Right lobe of liver (tissue), 6 donors: ENCODE measurements at regions not wholly inside any gene's neighbourhood (a gene's known extent, or its start where the extent isn't known, plus 50 kb on each side); places are given as distances from the start of the nearest gene placed in this dataset.

Source experiments
- ATAC-seq, 4 donors: fragments of 200-7000 bp; cut with Tn5 transposase; one replicate each; pipeline ENCODE4 v1.9.1; 2020; ENCODE audit warnings: mild to moderate bottlenecking in 4 of 4, moderate library complexity in 4 of 4
- DNase-seq, 3 donors: peaks; one replicate each; pipeline ENCODE4 v3.0.0-alpha.2; 2020
- H3K27ac ChIP-seq, 3 donors: fragments of 200-600 bp; one replicate each; pipeline ENCODE4 v1.8.0; 2022
- H3K27me3 ChIP-seq, 2 donors: fragments of 200-600 bp; one replicate each; pipeline ENCODE4 v1.8.0; 2022
- H3K36me3 ChIP-seq, 4 donors: fragments of 200-600 bp; sonication (generic) in 1 of 4; one replicate each; pipeline versions ENCODE4 v1.5.1 to v1.8.0; 2017 to 2022; ENCODE audit warnings: control low read depth in 1 of 4
- H3K4me1 ChIP-seq, 4 donors: fragments of 200-600 bp; sonication (generic) in 1 of 4; one replicate each; pipeline versions ENCODE4 v1.5.1 to v1.8.0; 2017 to 2022; ENCODE audit warnings: control low read depth in 1 of 4
- H3K4me3 ChIP-seq, 3 donors: fragments of 200-600 bp; one replicate each; pipeline ENCODE4 v1.8.0; 2022
- H3K9me3 ChIP-seq, 4 donors: fragments of 200-600 bp; sonication (generic) in 1 of 4; one replicate each; pipeline versions ENCODE4 v1.5.1 to v1.8.0; 2017 to 2022; ENCODE audit warnings: control low read depth in 1 of 4
- CTCF ChIP-seq, 4 donors: fragments of 200-600 bp in 3 of 4; fragments of 450-650 bp in 1 of 4; IDR thresholded peaks; one replicate each; pipeline versions ENCODE4 v1.5.1 to v1.8.0; 2016 to 2022; ENCODE audit warnings: antibody characterized with exemption in 4 of 4, mild to moderate bottlenecking in 2 of 4
- POLR2A ChIP-seq: fragments of 450-650 bp; IDR thresholded peaks from one replicate; pipeline ENCODE4 v1.6.1; 2017; ENCODE audit warnings: antibody characterized with exemption, mild to moderate bottlenecking
- WGBS: methylation state at CpG from one replicate; pipeline ENCODE4 v1.1.6; 2018; ENCODE audit warnings: low coverage, low lambda C conversion rate; ENCODE audit not compliant: insufficient coverage; ENCODE audit errors: missing lambda C conversion rate; 5-methylcytosine and 5-hydroxymethylcytosine counted together
- intact Hi-C, 2 donors: fragments of 100-400 bp; cut with DNase I; formaldehyde crosslinking; loops; one replicate each; pipeline versions ENCODE4 v1.11.2 to v1.14.1; 2022
- donor health status: DM: no; HTN: yes; CAD: no.
- donor health status: DM: no; HTN: no; CAD: no.
- donor health status: DM: no; HTN: no; CAD: no.
- donor health status: DM: no; HTN: yes; CAD: no.
- donor health status: DM: no; HTN: yes; CAD: no.

DNA sequence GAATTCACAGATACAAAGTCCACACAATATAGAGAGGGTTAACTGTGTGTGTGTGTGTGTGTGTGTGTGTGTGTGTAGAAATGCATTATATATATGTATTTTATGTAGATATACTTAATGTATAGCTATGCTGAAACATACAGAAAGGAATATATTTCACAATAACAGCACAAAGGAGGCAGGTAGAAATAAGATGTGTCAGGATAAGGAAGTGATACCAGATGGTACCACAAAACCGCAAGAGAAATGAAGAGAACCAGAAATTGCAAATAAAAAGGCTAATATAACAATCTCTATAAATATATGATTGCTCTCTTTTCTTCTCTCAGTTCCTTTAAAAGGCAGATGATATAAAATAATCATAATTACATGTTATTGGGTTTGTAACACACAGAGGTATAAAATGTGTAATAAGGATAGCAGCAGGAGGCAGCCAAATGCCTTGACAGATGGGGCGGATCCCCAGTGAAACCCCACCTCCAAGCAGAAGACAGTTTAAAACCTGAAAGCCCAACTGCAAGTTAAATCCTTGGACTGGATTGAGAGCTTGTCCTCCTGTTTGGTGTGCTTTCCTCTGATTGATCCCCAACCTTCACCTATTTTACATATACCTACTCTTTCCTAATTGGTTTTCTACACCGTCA lies 365.4 kb upstream of the C16orf82 start:
- Histone ChIP-seq H3K4me3 (no peak overlapping the region), H3K9me3 (no peaks in the 10 kb centered on the region), H3K27ac (no peak overlapping the region), H3K36me3 (no peaks in the 10 kb centered on the region), H3K27me3 (no peaks in the 10 kb centered on the region), H3K4me1 (no peaks in the 10 kb centered on the region)
- no peak for DNase-seq
- TF ChIP-seq CTCF (IDR thresholded peaks at IDR 0.05) (no peak), POLR2A (no peak)
- ATAC-seq, result no peak
- intact Hi-C loops, result no loop called here
- 64% methylated on average over 3 of the region's 3 CpGs for WGBS

DNA sequence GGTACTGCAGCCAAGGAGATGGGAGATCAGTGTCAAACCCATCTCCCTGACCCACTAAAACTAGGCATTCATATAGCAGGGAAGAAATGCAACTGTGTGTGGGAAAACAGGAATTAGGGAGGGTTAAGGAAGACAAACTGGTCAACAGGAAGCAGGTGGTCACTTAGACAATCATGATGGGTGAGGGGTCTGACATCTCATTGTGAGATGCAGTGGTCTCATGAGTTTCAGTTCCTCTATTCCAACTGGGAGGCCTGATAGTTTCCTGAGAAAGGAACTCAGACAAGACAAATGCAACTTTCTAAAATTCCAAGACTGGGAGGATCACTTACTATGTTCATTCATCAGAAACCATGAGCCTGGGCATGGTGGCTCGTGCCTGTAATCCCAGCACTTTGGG lies 361.4 kb upstream of the C16orf82 start:
- no peak for TF ChIP-seq POLR2A
- TF ChIP-seq CTCF (IDR thresholded peaks at IDR 0.05), result no peak
- no peaks in the 10 kb centered on the region for H3K27me3 ChIP-seq
- intact Hi-C loops, result no loop called here
- no peak overlapping the region for H3K27ac ChIP-seq
- WGBS, result no CpG with 5 or more reads among the region's 1 CpG
- no peaks in the 10 kb centered on the region for H3K36me3 ChIP-seq
- ATAC-seq (no peak), DNase-seq (no peak)
- no peaks in the 10 kb centered on the region for H3K4me1 ChIP-seq
- H3K4me3 ChIP-seq, result no peak overlapping the region
- H3K9me3 ChIP-seq, result no peaks in the 10 kb centered on the region

DNA sequence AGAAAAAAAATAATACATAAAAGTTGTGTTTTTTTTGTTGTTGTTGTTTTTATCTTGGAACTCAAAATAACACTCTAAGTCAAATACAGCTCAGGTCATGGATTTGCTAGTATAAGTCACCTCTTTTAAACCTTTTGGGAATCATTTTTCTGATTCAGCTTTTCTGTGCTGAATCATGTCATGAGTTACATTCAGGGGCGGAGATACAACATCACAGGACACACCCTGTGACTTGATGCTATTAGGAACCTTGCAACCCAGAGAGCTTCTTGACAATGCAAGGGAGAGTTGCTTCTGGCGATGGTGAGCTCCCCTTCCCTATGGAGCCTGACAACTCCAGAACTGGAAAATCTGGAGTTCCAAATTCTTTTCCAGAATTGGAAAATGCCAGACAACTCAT lies 358.3 kb upstream of the C16orf82 start:
- Histone ChIP-seq H3K36me3 (no peaks in the 10 kb centered on the region), H3K4me3 (no peak overlapping the region), H3K27me3 (no peaks in the 10 kb centered on the region), H3K4me1 (no peaks in the 10 kb centered on the region), H3K9me3 (no peaks in the 10 kb centered on the region), H3K27ac (no peak overlapping the region)
- intact Hi-C loops, result no loop called here
- WGBS, result 88% methylated on average over 1 of the region's 2 CpGs
- no peak for TF ChIP-seq CTCF (IDR thresholded peaks at IDR 0.05)
- no peak for DNase-seq
- no peak for ATAC-seq

DNA sequence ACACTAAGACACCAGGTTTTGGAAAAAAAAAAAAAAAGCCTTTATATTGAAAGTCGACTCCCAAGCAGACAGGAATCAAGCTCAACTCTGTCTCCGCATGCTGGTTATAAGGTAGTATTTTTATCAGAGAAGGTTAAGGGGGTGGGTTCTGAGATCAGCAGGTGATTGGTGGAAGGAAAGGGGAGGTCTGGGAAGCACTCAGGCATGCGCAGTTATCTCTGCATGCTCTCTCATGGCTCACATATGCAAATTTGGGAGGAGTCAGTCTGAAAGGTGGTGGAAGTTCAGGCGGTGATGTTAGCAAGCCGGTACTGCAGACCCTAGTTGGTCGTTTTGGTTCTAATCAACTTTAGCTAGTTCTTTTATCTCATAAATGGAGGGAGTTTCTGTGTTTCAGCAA lies 357.6 kb upstream of the C16orf82 start:
- Histone ChIP-seq H3K4me3 (no peak overlapping the region), H3K4me1 (no peaks in the 10 kb centered on the region), H3K27me3 (no peaks in the 10 kb centered on the region), H3K27ac (no peak overlapping the region), H3K9me3 (no peaks in the 10 kb centered on the region), H3K36me3 (no peaks in the 10 kb centered on the region)
- ATAC-seq (no peak), DNase-seq (no peak)
- WGBS, result 38% methylated on average over 3 of the region's 6 CpGs
- intact Hi-C loops, result no loop called here
- no peak for TF ChIP-seq CTCF (IDR thresholded peaks at IDR 0.05)
- TF ChIP-seq POLR2A, result no peak

GRCh38 chr16:26709754-26710153 lies 357.0 kb upstream of the C16orf82 start:
- no peaks in the 10 kb centered on the region for H3K27me3 ChIP-seq
- WGBS, result 72% methylated on average over 2 of the region's 2 CpGs
- intact Hi-C loops, result no loop called here
- H3K4me3 ChIP-seq, result no peak overlapping the region
- H3K9me3 ChIP-seq, result no peaks in the 10 kb centered on the region
- no peaks in the 10 kb centered on the region for H3K36me3 ChIP-seq
- DNase-seq (no peak), ATAC-seq (no peak)
- H3K27ac ChIP-seq, result no peak overlapping the region
- no peaks in the 10 kb centered on the region for H3K4me1 ChIP-seq
- TF ChIP-seq POLR2A (no peak), CTCF (IDR thresholded peaks at IDR 0.05) (no peak)
